ENCODE measurements at regions not wholly inside any gene's neighbourhood (a gene's known extent, or its start where the extent isn't known, plus 50 kb on each side); places are given as distances from the start of the nearest gene placed in this dataset.
A peak's percentile ranks its signal among the peaks of the same experiment; 100 is the strongest.

DNA sequence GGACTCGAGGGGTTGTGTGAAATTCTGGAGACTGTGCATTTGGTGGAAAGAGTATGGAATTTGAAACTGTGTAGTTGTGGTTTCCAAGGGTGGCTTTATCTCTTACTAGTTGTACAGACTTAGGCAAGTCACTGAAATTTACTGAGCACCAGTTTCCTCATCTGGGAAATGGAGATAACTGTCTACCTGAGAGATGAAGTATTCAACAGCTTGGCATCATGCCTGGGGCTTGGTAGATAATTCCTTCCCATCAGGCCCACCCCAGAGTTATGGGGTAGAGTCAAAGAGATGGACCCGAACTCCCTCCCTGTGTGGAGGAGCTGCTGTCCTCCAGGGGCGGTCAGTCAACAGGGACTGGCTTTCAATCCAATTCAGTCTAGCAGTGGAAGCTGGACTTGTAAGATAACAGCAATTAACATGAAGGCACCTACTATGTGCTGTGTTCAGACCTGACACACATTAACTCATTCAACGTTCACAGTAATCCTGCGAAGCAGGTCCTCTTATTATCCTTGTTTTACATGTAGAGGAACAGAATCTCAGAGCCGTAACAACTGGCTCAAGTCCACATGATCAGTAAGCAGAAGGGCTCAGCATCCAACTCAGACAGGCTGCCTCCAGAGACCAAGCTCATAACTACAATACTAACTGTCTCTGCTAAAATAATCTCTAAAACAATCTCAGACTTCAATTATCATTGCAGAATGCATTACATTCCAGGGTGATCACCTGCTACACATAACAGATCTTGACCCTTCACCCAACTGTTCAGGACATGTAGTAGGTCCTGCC, 432.1 kb downstream of the LPIN1 start:
- Histone ChIP-seq H3K9me2 (ENCODE audit: insufficient read depth, low read length) (no peaks in the 10 kb centered on the region), H3K4me3 (ENCODE audit: low read depth, low read length, poor library complexity, severe bottlenecking) (no peak overlapping the region), H3K4me2 (ENCODE audit: low read length) (no peak overlapping the region), H2AFZ (ENCODE audit: low read length) (peak overlapping the region; percentile 81; the same call in 1 of the 2 replicates), H3K27ac (ENCODE audit: low read depth, low read length, poor library complexity, severe bottlenecking) (no peak overlapping the region), H3K79me2 (ENCODE audit: insufficient read depth, low read depth, low read length) (no peaks in the 10 kb centered on the region), H3K9me3 (ENCODE audit: low read length) (no peaks in the 10 kb centered on the region), H4K20me1 (ENCODE audit: insufficient read depth, low read length) (no peaks in the 10 kb centered on the region), H3K36me3 (ENCODE audit: insufficient read depth, low read length) (no peaks in the 10 kb centered on the region), H3K4me1 (ENCODE audit: insufficient read depth, low read length, poor library complexity, severe bottlenecking) (peaks cover 17% of the 10 kb centered on the region)
- intact Hi-C loops (cut with micrococcal nuclease; ENCODE audit: unreplicated experiment) = no loop called here
- CTCF ChIA-PET (ENCODE audit: unreplicated experiment) = no interaction called here
- TF ChIP-seq EZH2phosphoT487 (IDR thresholded peaks at IDR 0.05; ENCODE audit: borderline replicate concordance, low read depth, low read length) (no peak), CTCF (conservative IDR thresholded peaks at IDR 0.05; ENCODE audit: low read length) (no peak)
- POLR2A ChIA-PET = interaction anchor here (0.6 to 0.7 kb wide), 2 partner anchors 14 to 149 kb away, joined by 3 to 5 read pairs; no protein-coding TSS in a partner anchor
- no TSS peak for BruUV-seq (replicated peaks)
- no peak for DNase-seq (ENCODE audit: low spot score)

GRCh38 chr2:12180031-12180430, 433.6 kb downstream of the LPIN1 start:
- Histone ChIP-seq H3K4me3 (ENCODE audit: low read depth, low read length, poor library complexity, severe bottlenecking) (no peak overlapping the region), H2AFZ (ENCODE audit: low read length) (no peak overlapping the region), H3K9me2 (ENCODE audit: insufficient read depth, low read length) (no peaks in the 10 kb centered on the region), H3K27ac (ENCODE audit: low read depth, low read length, poor library complexity, severe bottlenecking) (no peak overlapping the region), H3K79me2 (ENCODE audit: insufficient read depth, low read depth, low read length) (no peaks in the 10 kb centered on the region), H3K4me1 (ENCODE audit: insufficient read depth, low read length, poor library complexity, severe bottlenecking) (peaks cover 17% of the 10 kb centered on the region), H4K20me1 (ENCODE audit: insufficient read depth, low read length) (no peaks in the 10 kb centered on the region), H3K4me2 (ENCODE audit: low read length) (no peak overlapping the region), H3K9me3 (ENCODE audit: low read length) (no peaks in the 10 kb centered on the region), H3K36me3 (ENCODE audit: insufficient read depth, low read length) (no peaks in the 10 kb centered on the region)
- no peak for DNase-seq (ENCODE audit: low spot score)
- ChIA-PET CTCF (ENCODE audit: unreplicated experiment) (no interaction called here), POLR2A (interaction anchor here (0.7 kb wide), 1 partner anchor 801 kb away, joined by 3 read pairs; no protein-coding TSS in a partner anchor)
- TF ChIP-seq CTCF (conservative IDR thresholded peaks at IDR 0.05; ENCODE audit: low read length) (no peak), EZH2phosphoT487 (IDR thresholded peaks at IDR 0.05; ENCODE audit: borderline replicate concordance, low read depth, low read length) (no peak)
- no TSS peak for BruUV-seq (replicated peaks)
- intact Hi-C loops (cut with micrococcal nuclease; ENCODE audit: unreplicated experiment) = no loop called here

- no peak overlapping the region for H3K27ac ChIP-seq (ENCODE audit: low read depth, low read length, poor library complexity, severe bottlenecking)
- no peak for DNase-seq (ENCODE audit: low spot score)
- intact Hi-C loops (cut with micrococcal nuclease; ENCODE audit: unreplicated experiment) = no loop called here
- H3K4me3 ChIP-seq (ENCODE audit: low read depth, low read length, poor library complexity, severe bottlenecking) = no peak overlapping the region
- H3K9me3 ChIP-seq (ENCODE audit: low read length) = no peaks in the 10 kb centered on the region
- H3K9me2 ChIP-seq (ENCODE audit: insufficient read depth, low read length) = no peaks in the 10 kb centered on the region
- H4K20me1 ChIP-seq (ENCODE audit: insufficient read depth, low read length) = no peaks in the 10 kb centered on the region
- H3K4me2 ChIP-seq (ENCODE audit: low read length) = no peak overlapping the region
- TF ChIP-seq CTCF (conservative IDR thresholded peaks at IDR 0.05; ENCODE audit: low read length) = no peak
- TF ChIP-seq EZH2phosphoT487 (IDR thresholded peaks at IDR 0.05; ENCODE audit: borderline replicate concordance, low read depth, low read length) = no peak
- POLR2A ChIA-PET = interaction anchor here (0.8 kb wide), 1 partner anchor 9 kb away, joined by 3 read pairs; no protein-coding TSS in a partner anchor
- H3K4me1 ChIP-seq (ENCODE audit: insufficient read depth, low read length, poor library complexity, severe bottlenecking) = peaks cover under 1% of the 10 kb centered on the region
- BruUV-seq (replicated peaks) = no TSS peak
- H2AFZ ChIP-seq (ENCODE audit: low read length) = no peak overlapping the region
- no peaks in the 10 kb centered on the region for H3K36me3 ChIP-seq (ENCODE audit: insufficient read depth, low read length)
- CTCF ChIA-PET (ENCODE audit: unreplicated experiment) = no interaction called here
- H3K79me2 ChIP-seq (ENCODE audit: insufficient read depth, low read depth, low read length) = no peaks in the 10 kb centered on the region
These were observed 436.7 kb downstream of the LPIN1 start for GRCh38 chr2:12183032-12183645.
